Endothelial cell of umbilical vein (primary cell): ENCODE measurements at regions not wholly inside any gene's neighbourhood (a gene's known extent, or its start where the extent isn't known, plus 50 kb on each side); places are given as distances from the start of the nearest gene placed in this dataset.

Experiments used
- BruUV-seq: library from RNA; stranded (reverse); fragments of 400-500 nt; replicated peaks from 2 replicates; lab custom pipeline; 2021; lab: Mats Ljungman, UMichigan
- CTCF ChIA-PET: fragments of 300-600, 350-600 bp; sonication (Branson Sonifier 250); formaldehyde crosslinking; loops from one replicate; lab custom pipeline; 2021; ENCODE audit warnings: antibody characterized with exemption, inconsistent platforms; lab: Charles Lee
- POLR2A ChIA-PET: fragments of 300-600, 350-600 bp; sonication (Branson Sonifier 250); formaldehyde crosslinking; loops from one replicate; lab custom pipeline; 2021; ENCODE audit warnings: antibody characterized with exemption, inconsistent platforms; lab: Charles Lee
- DNase-seq: peaks from one replicate; pipeline ENCODE4 v3.0.0-alpha.2; 2011; ENCODE audit warnings: low read depth, low spot score
- FAIRE-seq: peaks from 2 replicates; lab custom pipeline; 2011; peaks lifted over from hg19 to GRCh38; lab: Jason Lieb, UNC
- H2AFZ ChIP-seq: 2 replicates; pipeline ENCODE4 v1.6.0; 2012; ENCODE audit warnings: low read depth, low read length, control low read depth, inconsistent platforms
- H3K27ac ChIP-seq: 2 replicates; pipeline ENCODE4 v1.5.1; 2011; ENCODE audit warnings: low read depth, mild to moderate bottlenecking, control low read depth, low read length, moderate library complexity; ENCODE audit not compliant: insufficient read depth
- H3K27me3 ChIP-seq, 2 experiments: 2 replicates each; pipeline versions ENCODE4 v1.6.0 to v1.6.1; 2011; ENCODE audit warnings: low read length in 2 of 2, mixed read lengths in 1 of 2; ENCODE audit not compliant: control insufficient read depth in 2 of 2, insufficient read depth in 2 of 2
- H3K36me3 ChIP-seq, 2 experiments: 2 replicates in 1 of 2; 3 replicates in 1 of 2; pipeline ENCODE4 v1.5.1; 2011; ENCODE audit warnings: low read length in 2 of 2, mild to moderate bottlenecking in 1 of 2, moderate library complexity in 1 of 2; ENCODE audit not compliant: control insufficient read depth in 2 of 2, insufficient read depth in 2 of 2; ENCODE audit errors: extremely low read depth in 1 of 2
- H3K4me1 ChIP-seq: 3 replicates; pipeline ENCODE4 v1.5.1; 2011; ENCODE audit warnings: mild to moderate bottlenecking, low read length; ENCODE audit not compliant: control insufficient read depth, insufficient read depth; ENCODE audit errors: extremely low read depth
- H3K4me2 ChIP-seq: 2 replicates; pipeline ENCODE4 v1.6.1; 2011; ENCODE audit warnings: low read length, control low read depth, mixed read lengths; ENCODE audit not compliant: insufficient read depth
- H3K4me3 ChIP-seq, 3 experiments: fragments of 200-600 bp in 1 of 3; sonication (generic), shearing (Covaris generic) in 1 of 3; replicated peaks in 1 of 3; 2 replicates each; pipeline ENCODE4 v1.5.1; 2011 to 2016; ENCODE audit warnings: control low read depth in 3 of 3, low read length in 3 of 3, mild to moderate bottlenecking in 2 of 3, inconsistent platforms in 1 of 3, low read depth in 1 of 3, moderate library complexity in 1 of 3; ENCODE audit not compliant: insufficient read depth in 1 of 3
- H3K79me2 ChIP-seq: 2 replicates; pipeline ENCODE4 v1.6.0; 2012; ENCODE audit warnings: low read length, inconsistent platforms; ENCODE audit not compliant: control insufficient read depth, insufficient read depth
- H3K9ac ChIP-seq: replicated peaks from 2 replicates; pipeline ENCODE3; 2011; ENCODE audit warnings: low read length, control low read depth; ENCODE audit not compliant: insufficient read depth; ENCODE audit errors: extremely low read depth
- H3K9me1 ChIP-seq: replicated peaks from 3 replicates; pipeline ENCODE4 v1.6.0; 2011; ENCODE audit warnings: mild to moderate bottlenecking, low read length; ENCODE audit not compliant: control insufficient read depth, insufficient read depth; ENCODE audit errors: extremely low read depth
- H3K9me3 ChIP-seq: replicated peaks from 2 replicates; pipeline ENCODE4 v1.5.1; 2012; ENCODE audit warnings: low read length, inconsistent platforms; ENCODE audit not compliant: control insufficient read depth, insufficient read depth
- H4K20me1 ChIP-seq: replicated peaks from 2 replicates; pipeline ENCODE3; 2011; ENCODE audit warnings: mild to moderate bottlenecking, low read length; ENCODE audit not compliant: control insufficient read depth, insufficient read depth; ENCODE audit errors: extremely low read depth
- EZH2 ChIP-seq: IDR thresholded peaks from 2 replicates; pipeline ENCODE4 v1.6.1; 2012; ENCODE audit warnings: borderline replicate concordance, low read depth, mild to moderate bottlenecking, moderate library complexity, low read length, inconsistent platforms; ENCODE audit not compliant: severe bottlenecking
- FOS ChIP-seq: IDR thresholded peaks from 2 replicates; pipeline ENCODE4 v1.6.1; 2011; ENCODE audit warnings: mild to moderate bottlenecking, low read length, moderate library complexity, borderline replicate concordance; ENCODE audit not compliant: insufficient read depth
- GATA2 ChIP-seq: IDR thresholded peaks from 2 replicates; pipeline ENCODE4 v1.7.0; 2011; ENCODE audit warnings: low read depth, mild to moderate bottlenecking, moderate library complexity, mixed read lengths, low read length; ENCODE audit not compliant: insufficient read length, insufficient read depth
- JUN ChIP-seq: IDR thresholded peaks from 2 replicates; pipeline ENCODE4 v1.6.1; 2011; ENCODE audit warnings: borderline replicate concordance, low read depth; ENCODE audit not compliant: insufficient read length, insufficient read depth
- MYC ChIP-seq: IDR thresholded peaks from one replicate; pipeline ENCODE4 v1.6.1; 2011; ENCODE audit warnings: mild to moderate bottlenecking, low read depth, low read length
- POLR2A ChIP-seq: IDR thresholded peaks from 2 replicates; pipeline ENCODE4 v1.6.1; 2012; ENCODE audit warnings: low read depth, mild to moderate bottlenecking, control low read depth, low read length
- POLR2AphosphoS5 ChIP-seq: IDR thresholded peaks from 2 replicates; pipeline ENCODE4 v1.6.1; 2012; ENCODE audit warnings: low read depth, mild to moderate bottlenecking, control low read depth, low read length, moderate library complexity; ENCODE audit not compliant: insufficient read depth
- dilution Hi-C: fragments of 300-500 bp; cut with MboI; formaldehyde crosslinking; loops from one replicate; pipeline ENCODE4 v1.15.0; 2019; ENCODE audit warnings: low sequenced_read_pairs; ENCODE audit not compliant: extremely low pct_ligation_motif_present
- intact Hi-C: fragments of 100-400 bp; cut with micrococcal nuclease; formaldehyde crosslinking; loops from one replicate; pipeline ENCODE4 v1.10.0; 2022
- TF ChIP-seq, protein P1 (sequence below): IDR thresholded peaks from 2 replicates; pipeline ENCODE4 v1.6.1; 2011; ENCODE audit not compliant: insufficient read depth, insufficient read length
- TF ChIP-seq, protein P2 (sequence below), 2 donors: IDR thresholded peaks; 1 replicate in 1 of 2; 2 replicates in 1 of 2; pipeline ENCODE4 v1.5.1; 2011; ENCODE audit warnings: low read length in 2 of 2, mild to moderate bottlenecking in 2 of 2, moderate library complexity in 2 of 2, control low read depth in 1 of 2, inconsistent platforms in 1 of 2, low read depth in 1 of 2; ENCODE audit not compliant: insufficient read depth in 1 of 2; ENCODE audit errors: extremely low read depth in 1 of 2

GRCh38 chr13:112001571-112001970 lies 65.4 kb upstream of the SOX1 start:
- DNase-seq (no peak), FAIRE-seq (no peak)
- Histone ChIP-seq H3K4me2 (no peak overlapping the region), H3K36me3 (no peaks in the 10 kb centered on the region), H3K27me3 (no peaks in the 10 kb centered on the region), H3K27ac (no peak overlapping the region), H3K4me3 (no peak overlapping the region), H2AFZ (no peak overlapping the region), H3K9me1 (no peaks in the 10 kb centered on the region), H4K20me1 (no peaks in the 10 kb centered on the region), H3K4me1 (no peaks in the 10 kb centered on the region), H3K79me2 (no peaks in the 10 kb centered on the region), H3K9ac (no peak overlapping the region), H3K9me3 (no peaks in the 10 kb centered on the region)
- dilution Hi-C loops, result no loop called here
- BruUV-seq, result no TSS peak
- no peak for TF ChIP-seq FOS
- TF ChIP-seq, protein P1, sequence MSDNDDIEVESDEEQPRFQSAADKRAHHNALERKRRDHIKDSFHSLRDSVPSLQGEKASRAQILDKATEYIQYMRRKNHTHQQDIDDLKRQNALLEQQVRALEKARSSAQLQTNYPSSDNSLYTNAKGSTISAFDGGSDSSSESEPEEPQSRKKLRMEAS, result no peak
- no peak for TF ChIP-seq JUN
- TF ChIP-seq, protein P2, sequence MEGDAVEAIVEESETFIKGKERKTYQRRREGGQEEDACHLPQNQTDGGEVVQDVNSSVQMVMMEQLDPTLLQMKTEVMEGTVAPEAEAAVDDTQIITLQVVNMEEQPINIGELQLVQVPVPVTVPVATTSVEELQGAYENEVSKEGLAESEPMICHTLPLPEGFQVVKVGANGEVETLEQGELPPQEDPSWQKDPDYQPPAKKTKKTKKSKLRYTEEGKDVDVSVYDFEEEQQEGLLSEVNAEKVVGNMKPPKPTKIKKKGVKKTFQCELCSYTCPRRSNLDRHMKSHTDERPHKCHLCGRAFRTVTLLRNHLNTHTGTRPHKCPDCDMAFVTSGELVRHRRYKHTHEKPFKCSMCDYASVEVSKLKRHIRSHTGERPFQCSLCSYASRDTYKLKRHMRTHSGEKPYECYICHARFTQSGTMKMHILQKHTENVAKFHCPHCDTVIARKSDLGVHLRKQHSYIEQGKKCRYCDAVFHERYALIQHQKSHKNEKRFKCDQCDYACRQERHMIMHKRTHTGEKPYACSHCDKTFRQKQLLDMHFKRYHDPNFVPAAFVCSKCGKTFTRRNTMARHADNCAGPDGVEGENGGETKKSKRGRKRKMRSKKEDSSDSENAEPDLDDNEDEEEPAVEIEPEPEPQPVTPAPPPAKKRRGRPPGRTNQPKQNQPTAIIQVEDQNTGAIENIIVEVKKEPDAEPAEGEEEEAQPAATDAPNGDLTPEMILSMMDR (IDR thresholded peaks at IDR 0.05; ENCODE audit: extremely low read depth in 1 of 2, insufficient read depth in 1 of 2, low read depth in 1 of 2, low read length in 2 of 2), result no peak
- no peak for TF ChIP-seq MYC
- no peak for TF ChIP-seq POLR2AphosphoS5
- no peak for TF ChIP-seq POLR2A
- no peak for TF ChIP-seq EZH2
- TF ChIP-seq GATA2, result no peak
- ChIA-PET POLR2A (no interaction called here), CTCF (no interaction called here)
- intact Hi-C loops, result no loop called here
